ENCODE measurements at regions not wholly inside any gene's neighbourhood (a gene's known extent, or its start where the extent isn't known, plus 50 kb on each side); places are given as distances from the start of the nearest gene placed in this dataset.

DNA sequence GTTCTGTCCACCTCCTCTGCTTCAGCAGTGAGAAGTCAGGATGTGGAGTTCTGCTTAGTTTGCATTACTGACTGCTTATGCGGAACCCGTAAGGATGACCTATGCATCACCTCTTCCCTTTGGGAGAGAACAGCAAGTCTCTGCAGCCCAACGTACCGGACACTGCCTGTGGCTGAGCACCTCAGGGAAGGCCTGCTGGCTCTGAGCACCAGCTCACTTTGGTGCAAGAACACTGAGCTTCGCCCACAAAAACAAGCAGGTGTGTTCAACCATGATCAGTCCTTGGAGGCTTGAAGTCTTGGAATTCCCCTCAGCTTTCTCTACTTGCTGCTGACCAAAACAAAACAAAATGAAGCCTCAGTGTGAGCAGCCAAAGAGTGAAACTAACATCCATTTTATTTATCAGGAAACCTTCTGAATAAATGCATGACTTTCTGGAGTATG lies 52.7 kb upstream of the NCK2 start:
- ATAC-seq (no peak; the same call in 1 of the 2 replicates), DNase-seq (ENCODE audit: low spot score) (no peak)
- H3K36me3 Mint-ChIP-seq: no peaks in the 10 kb centered on the region
- no peaks in the 10 kb centered on the region; the same call in 1 of the 2 replicates for H3K27me3 Mint-ChIP-seq (ENCODE audit: low read depth)
- H3K9me3 Mint-ChIP-seq: 0 out of 2 replicates have a peak, but pooled peaks cover 8% of the 10 kb centered on the region
- CTCF ChIA-PET: no interaction called here
- POLR2A ChIA-PET: no interaction called here
- no peak overlapping the region for H3K27ac Mint-ChIP-seq
- no peak for TF ChIP-seq ZNF121 (CRISPR knock-in tag; IDR thresholded peaks at IDR 0.05)
- TF ChIP-seq, protein P1, sequence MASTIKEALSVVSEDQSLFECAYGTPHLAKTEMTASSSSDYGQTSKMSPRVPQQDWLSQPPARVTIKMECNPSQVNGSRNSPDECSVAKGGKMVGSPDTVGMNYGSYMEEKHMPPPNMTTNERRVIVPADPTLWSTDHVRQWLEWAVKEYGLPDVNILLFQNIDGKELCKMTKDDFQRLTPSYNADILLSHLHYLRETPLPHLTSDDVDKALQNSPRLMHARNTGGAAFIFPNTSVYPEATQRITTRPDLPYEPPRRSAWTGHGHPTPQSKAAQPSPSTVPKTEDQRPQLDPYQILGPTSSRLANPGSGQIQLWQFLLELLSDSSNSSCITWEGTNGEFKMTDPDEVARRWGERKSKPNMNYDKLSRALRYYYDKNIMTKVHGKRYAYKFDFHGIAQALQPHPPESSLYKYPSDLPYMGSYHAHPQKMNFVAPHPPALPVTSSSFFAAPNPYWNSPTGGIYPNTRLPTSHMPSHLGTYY (CRISPR knock-in tag; IDR thresholded peaks at IDR 0.05): no peak
- TF ChIP-seq, protein P2, sequence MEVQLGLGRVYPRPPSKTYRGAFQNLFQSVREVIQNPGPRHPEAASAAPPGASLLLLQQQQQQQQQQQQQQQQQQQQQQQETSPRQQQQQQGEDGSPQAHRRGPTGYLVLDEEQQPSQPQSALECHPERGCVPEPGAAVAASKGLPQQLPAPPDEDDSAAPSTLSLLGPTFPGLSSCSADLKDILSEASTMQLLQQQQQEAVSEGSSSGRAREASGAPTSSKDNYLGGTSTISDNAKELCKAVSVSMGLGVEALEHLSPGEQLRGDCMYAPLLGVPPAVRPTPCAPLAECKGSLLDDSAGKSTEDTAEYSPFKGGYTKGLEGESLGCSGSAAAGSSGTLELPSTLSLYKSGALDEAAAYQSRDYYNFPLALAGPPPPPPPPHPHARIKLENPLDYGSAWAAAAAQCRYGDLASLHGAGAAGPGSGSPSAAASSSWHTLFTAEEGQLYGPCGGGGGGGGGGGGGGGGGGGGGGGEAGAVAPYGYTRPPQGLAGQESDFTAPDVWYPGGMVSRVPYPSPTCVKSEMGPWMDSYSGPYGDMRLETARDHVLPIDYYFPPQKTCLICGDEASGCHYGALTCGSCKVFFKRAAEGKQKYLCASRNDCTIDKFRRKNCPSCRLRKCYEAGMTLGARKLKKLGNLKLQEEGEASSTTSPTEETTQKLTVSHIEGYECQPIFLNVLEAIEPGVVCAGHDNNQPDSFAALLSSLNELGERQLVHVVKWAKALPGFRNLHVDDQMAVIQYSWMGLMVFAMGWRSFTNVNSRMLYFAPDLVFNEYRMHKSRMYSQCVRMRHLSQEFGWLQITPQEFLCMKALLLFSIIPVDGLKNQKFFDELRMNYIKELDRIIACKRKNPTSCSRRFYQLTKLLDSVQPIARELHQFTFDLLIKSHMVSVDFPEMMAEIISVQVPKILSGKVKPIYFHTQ (CRISPR knock-in tag; IDR thresholded peaks at IDR 0.05): no peak
- TF ChIP-seq JUN (CRISPR knock-in tag; IDR thresholded peaks at IDR 0.05): no peak
- no peak for TF ChIP-seq ZBTB21 (CRISPR knock-in tag; IDR thresholded peaks at IDR 0.05; ENCODE audit: borderline replicate concordance)
- no peak for TF ChIP-seq NR3C1 (CRISPR knock-in tag; conservative IDR thresholded peaks at IDR 0.05; ENCODE audit: low read depth)
- no peak for TF ChIP-seq CREM (CRISPR knock-in tag; IDR thresholded peaks at IDR 0.05)
- TF ChIP-seq NFE2L1 (CRISPR knock-in tag; IDR thresholded peaks at IDR 0.05): no peak
- TF ChIP-seq KAT7 (CRISPR knock-in tag; IDR thresholded peaks at IDR 0.05; ENCODE audit: borderline replicate concordance): no peak
- TF ChIP-seq, protein P3, sequence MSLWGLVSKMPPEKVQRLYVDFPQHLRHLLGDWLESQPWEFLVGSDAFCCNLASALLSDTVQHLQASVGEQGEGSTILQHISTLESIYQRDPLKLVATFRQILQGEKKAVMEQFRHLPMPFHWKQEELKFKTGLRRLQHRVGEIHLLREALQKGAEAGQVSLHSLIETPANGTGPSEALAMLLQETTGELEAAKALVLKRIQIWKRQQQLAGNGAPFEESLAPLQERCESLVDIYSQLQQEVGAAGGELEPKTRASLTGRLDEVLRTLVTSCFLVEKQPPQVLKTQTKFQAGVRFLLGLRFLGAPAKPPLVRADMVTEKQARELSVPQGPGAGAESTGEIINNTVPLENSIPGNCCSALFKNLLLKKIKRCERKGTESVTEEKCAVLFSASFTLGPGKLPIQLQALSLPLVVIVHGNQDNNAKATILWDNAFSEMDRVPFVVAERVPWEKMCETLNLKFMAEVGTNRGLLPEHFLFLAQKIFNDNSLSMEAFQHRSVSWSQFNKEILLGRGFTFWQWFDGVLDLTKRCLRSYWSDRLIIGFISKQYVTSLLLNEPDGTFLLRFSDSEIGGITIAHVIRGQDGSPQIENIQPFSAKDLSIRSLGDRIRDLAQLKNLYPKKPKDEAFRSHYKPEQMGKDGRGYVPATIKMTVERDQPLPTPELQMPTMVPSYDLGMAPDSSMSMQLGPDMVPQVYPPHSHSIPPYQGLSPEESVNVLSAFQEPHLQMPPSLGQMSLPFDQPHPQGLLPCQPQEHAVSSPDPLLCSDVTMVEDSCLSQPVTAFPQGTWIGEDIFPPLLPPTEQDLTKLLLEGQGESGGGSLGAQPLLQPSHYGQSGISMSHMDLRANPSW (CRISPR knock-in tag; conservative IDR thresholded peaks at IDR 0.05; ENCODE audit: low read depth): no peak
- TF ChIP-seq ZNF138 (CRISPR knock-in tag; conservative IDR thresholded peaks at IDR 0.05): no peak
- TF ChIP-seq HMGA2 (CRISPR knock-in tag; IDR thresholded peaks at IDR 0.05): no peak
- TF ChIP-seq, protein P4, sequence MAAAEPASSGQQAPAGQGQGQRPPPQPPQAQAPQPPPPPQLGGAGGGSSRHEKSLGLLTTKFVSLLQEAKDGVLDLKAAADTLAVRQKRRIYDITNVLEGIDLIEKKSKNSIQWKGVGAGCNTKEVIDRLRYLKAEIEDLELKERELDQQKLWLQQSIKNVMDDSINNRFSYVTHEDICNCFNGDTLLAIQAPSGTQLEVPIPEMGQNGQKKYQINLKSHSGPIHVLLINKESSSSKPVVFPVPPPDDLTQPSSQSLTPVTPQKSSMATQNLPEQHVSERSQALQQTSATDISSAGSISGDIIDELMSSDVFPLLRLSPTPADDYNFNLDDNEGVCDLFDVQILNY (CRISPR knock-in tag; IDR thresholded peaks at IDR 0.05): no peak
- no peak for TF ChIP-seq TEAD1 (CRISPR knock-in tag; IDR thresholded peaks at IDR 0.05)
- peaks cover 13% of the 10 kb centered on the region for H3K4me1 Mint-ChIP-seq
- H3K4me3 Mint-ChIP-seq: no peak overlapping the region

DNA sequence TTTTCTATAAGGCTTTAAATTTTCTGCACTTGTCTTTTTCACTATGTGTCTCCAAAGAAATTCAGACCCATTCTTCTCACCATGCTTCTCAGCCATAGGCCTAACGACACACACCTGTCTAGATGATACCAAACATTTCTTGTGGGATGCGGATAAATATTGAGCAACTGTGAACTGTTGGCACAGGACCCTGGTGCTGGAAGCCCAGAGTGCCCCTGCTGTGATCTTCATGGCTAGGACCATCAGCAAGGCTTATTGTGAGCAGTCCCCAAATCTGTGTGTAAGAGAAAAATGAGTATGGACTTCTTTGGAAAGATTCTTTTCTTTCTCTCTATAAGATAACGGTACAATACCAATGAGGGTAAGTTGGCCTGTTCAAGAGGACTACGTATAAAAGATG lies 54.1 kb upstream of the NCK2 start:
- H3K9me3 Mint-ChIP-seq: 0 out of 2 replicates have a peak, but pooled peaks cover 8% of the 10 kb centered on the region
- CTCF ChIA-PET: no interaction called here
- POLR2A ChIA-PET: no interaction called here
- TF ChIP-seq ZNF121 (CRISPR knock-in tag; IDR thresholded peaks at IDR 0.05): no peak
- TF ChIP-seq, protein P5, sequence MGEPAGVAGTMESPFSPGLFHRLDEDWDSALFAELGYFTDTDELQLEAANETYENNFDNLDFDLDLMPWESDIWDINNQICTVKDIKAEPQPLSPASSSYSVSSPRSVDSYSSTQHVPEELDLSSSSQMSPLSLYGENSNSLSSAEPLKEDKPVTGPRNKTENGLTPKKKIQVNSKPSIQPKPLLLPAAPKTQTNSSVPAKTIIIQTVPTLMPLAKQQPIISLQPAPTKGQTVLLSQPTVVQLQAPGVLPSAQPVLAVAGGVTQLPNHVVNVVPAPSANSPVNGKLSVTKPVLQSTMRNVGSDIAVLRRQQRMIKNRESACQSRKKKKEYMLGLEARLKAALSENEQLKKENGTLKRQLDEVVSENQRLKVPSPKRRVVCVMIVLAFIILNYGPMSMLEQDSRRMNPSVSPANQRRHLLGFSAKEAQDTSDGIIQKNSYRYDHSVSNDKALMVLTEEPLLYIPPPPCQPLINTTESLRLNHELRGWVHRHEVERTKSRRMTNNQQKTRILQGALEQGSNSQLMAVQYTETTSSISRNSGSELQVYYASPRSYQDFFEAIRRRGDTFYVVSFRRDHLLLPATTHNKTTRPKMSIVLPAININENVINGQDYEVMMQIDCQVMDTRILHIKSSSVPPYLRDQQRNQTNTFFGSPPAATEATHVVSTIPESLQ (CRISPR knock-in tag; IDR thresholded peaks at IDR 0.05): no peak
- TF ChIP-seq TEAD4 (CRISPR knock-in tag; IDR thresholded peaks at IDR 0.05): no peak
- TF ChIP-seq, protein P6, sequence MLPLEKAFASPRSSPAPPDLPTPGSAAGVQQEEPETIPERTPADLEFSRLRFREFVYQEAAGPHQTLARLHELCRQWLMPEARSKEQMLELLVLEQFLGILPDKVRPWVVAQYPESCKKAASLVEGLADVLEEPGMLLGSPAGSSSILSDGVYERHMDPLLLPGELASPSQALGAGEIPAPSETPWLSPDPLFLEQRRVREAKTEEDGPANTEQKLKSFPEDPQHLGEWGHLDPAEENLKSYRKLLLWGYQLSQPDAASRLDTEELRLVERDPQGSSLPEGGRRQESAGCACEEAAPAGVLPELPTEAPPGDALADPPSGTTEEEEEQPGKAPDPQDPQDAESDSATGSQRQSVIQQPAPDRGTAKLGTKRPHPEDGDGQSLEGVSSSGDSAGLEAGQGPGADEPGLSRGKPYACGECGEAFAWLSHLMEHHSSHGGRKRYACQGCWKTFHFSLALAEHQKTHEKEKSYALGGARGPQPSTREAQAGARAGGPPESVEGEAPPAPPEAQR (CRISPR knock-in tag; IDR thresholded peaks at IDR 0.05): no peak
- no peak for TF ChIP-seq FOXP1 (CRISPR knock-in tag; IDR thresholded peaks at IDR 0.05; ENCODE audit: borderline replicate concordance)
- ATAC-seq (no peak), DNase-seq (ENCODE audit: low spot score) (no peak)
- H3K27me3 Mint-ChIP-seq (ENCODE audit: low read depth): no peaks in the 10 kb centered on the region; the same call in 1 of the 2 replicates
- H3K4me1 Mint-ChIP-seq: peaks cover 13% of the 10 kb centered on the region
- H3K4me3 Mint-ChIP-seq: no peak overlapping the region
- H3K27ac Mint-ChIP-seq: no peak overlapping the region
- H3K36me3 Mint-ChIP-seq: no peaks in the 10 kb centered on the region

All from WTC11 (cell line).